B cell (primary cell): ENCODE measurements at regions not wholly inside any gene's neighbourhood (a gene's known extent, or its start where the extent isn't known, plus 50 kb on each side); places are given as distances from the start of the nearest gene placed in this dataset.

Experiments used
- EZH2 ChIP-seq: IDR thresholded peaks from 2 replicates; pipeline ENCODE4 v1.6.1; 2012; ENCODE audit warnings: borderline replicate concordance, low read depth, mild to moderate bottlenecking, moderate library complexity, low read length; ENCODE audit not compliant: insufficient read depth, poor library complexity, severe bottlenecking
- TF ChIP-seq, protein P1 (sequence below): fragments of 200-600 bp; IDR thresholded peaks from one replicate; pipeline ENCODE4 v1.8.0; 2022; ENCODE audit warnings: antibody characterized with exemption, mild to moderate bottlenecking

DNA sequence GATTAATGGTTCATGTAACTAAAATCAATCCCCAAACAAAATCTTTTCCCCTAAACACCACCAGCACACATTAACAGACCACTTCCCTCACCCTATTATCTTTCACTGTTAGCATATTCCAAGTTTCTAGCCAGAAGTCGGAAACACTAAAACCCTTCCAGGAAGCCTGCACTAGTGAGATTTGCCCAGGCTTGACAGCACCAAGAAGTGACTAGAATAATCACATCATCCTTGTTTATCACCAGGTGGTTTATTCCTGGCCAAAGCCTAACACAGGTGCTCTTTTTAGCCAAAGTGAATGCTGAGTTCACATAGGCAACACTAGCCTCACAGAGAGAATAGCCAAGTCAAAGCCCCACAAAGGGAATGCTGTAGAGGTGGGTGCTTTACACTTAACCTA, 221.2 kb upstream of the HNRNPA3 start:
- TF ChIP-seq, protein P1, sequence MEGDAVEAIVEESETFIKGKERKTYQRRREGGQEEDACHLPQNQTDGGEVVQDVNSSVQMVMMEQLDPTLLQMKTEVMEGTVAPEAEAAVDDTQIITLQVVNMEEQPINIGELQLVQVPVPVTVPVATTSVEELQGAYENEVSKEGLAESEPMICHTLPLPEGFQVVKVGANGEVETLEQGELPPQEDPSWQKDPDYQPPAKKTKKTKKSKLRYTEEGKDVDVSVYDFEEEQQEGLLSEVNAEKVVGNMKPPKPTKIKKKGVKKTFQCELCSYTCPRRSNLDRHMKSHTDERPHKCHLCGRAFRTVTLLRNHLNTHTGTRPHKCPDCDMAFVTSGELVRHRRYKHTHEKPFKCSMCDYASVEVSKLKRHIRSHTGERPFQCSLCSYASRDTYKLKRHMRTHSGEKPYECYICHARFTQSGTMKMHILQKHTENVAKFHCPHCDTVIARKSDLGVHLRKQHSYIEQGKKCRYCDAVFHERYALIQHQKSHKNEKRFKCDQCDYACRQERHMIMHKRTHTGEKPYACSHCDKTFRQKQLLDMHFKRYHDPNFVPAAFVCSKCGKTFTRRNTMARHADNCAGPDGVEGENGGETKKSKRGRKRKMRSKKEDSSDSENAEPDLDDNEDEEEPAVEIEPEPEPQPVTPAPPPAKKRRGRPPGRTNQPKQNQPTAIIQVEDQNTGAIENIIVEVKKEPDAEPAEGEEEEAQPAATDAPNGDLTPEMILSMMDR = no peak
- TF ChIP-seq EZH2 = no peak
